HCEC 1CT (cell line): ENCODE measurements at regions not wholly inside any gene's neighbourhood (a gene's known extent, or its start where the extent isn't known, plus 50 kb on each side); places are given as distances from the start of the nearest gene placed in this dataset.

ENCODE experiments used
- DNase-seq: peaks from one replicate; pipeline ENCODE4 v3.0.0-alpha.2; 2017

- DNase-seq = peak; percentile 93
Measured at GRCh38 chr2:192267484-192267883, 72.8 kb upstream of the TMEFF2 start.

- DNase-seq = no peak
Measured at GRCh38 chr2:192265751-192266150, 71.0 kb upstream of the TMEFF2 start.

GRCh38 chr2:192254444-192254843 lies 59.7 kb upstream of the TMEFF2 start:
- no peak for DNase-seq

- DNase-seq = no peak
Measured at GRCh38 chr2:192253692-192254091, 59.0 kb upstream of the TMEFF2 start.

- no peak for DNase-seq
Measured at GRCh38 chr2:192250961-192251360, 56.2 kb upstream of the TMEFF2 start.

GRCh38 chr2:192247456-192247855 lies 52.7 kb upstream of the TMEFF2 start:
- DNase-seq = peak; percentile 82

- DNase-seq = no peak
Measured at GRCh38 chr2:192246297-192246696, 51.6 kb upstream of the TMEFF2 start.

- DNase-seq = no peak
Measured at GRCh38 chr2:192245329-192245728, 50.6 kb upstream of the TMEFF2 start.
